ENCODE measurements at regions not wholly inside any gene's neighbourhood (a gene's known extent, or its start where the extent isn't known, plus 50 kb on each side); places are given as distances from the start of the nearest gene placed in this dataset.
A peak's percentile ranks its signal among the peaks of the same experiment; 100 is the strongest.

- Histone ChIP-seq H3K4me3 (no peak overlapping the region), H3K27ac (no peak overlapping the region), H3K36me3 (no peaks in the 10 kb centered on the region), H3K9ac (no peak overlapping the region), H3K9me3 (replicated peaks in 1 of 11) (peaks cover 0 to 26% (median 11%) of the 10 kb centered on the region in 11 experiments; a peak in 11 of 22 replicates), H3K27me3 (peaks cover 0 to 60% (median 52%) of the 10 kb centered on the region in 11 experiments; a peak in 17 of 22 replicates), H3K4me2 (no peak overlapping the region), H4K20me1 (no peaks in the 10 kb centered on the region), H3K4me1 (peaks cover 0 to 15% (median 10%) of the 10 kb centered on the region in 10 experiments; a peak in 15 of 20 replicates)
- no peak for TF ChIP-seq Cebpa-rat (IDR thresholded peaks at IDR 0.05)
Measured at GRCh38 chr2:222993920-222994650, 57.9 kb upstream of the KCNE4 start.

GRCh38 chr2:222998459-222998858 is 53.5 kb upstream of the KCNE4 start:
- TF ChIP-seq Cebpa-rat (IDR thresholded peaks at IDR 0.05) = no peak
- H3K4me1 ChIP-seq = no peaks in the 10 kb centered on the region
- no peaks in the 10 kb centered on the region for H4K20me1 ChIP-seq
- no peak overlapping the region for H3K27ac ChIP-seq
- H3K4me3 ChIP-seq = no peak overlapping the region
- peaks cover 0 to 20% (median 16%) of the 10 kb centered on the region in 11 experiments; a peak in 15 of 22 replicates for H3K27me3 ChIP-seq
- H3K9ac ChIP-seq = no peak overlapping the region
- no peak overlapping the region for H3K4me2 ChIP-seq
- 0 out of 22 replicates have a peak, but pooled peaks cover 0 to 5% (median 0%) of the 10 kb centered on the region in 11 experiments for H3K9me3 ChIP-seq (replicated peaks in 1 of 11)
- no peaks in the 10 kb centered on the region for H3K36me3 ChIP-seq

- H3K4me1 ChIP-seq = no peaks in the 10 kb centered on the region
- no peak overlapping the region for H3K4me2 ChIP-seq
- peaks cover 0 to 7% (median 0%) of the 10 kb centered on the region in 11 experiments; a peak in 3 of 22 replicates for H3K27me3 ChIP-seq
- no peaks in the 10 kb centered on the region for H3K36me3 ChIP-seq
- H3K9me3 ChIP-seq (replicated peaks in 1 of 11) = no peaks in the 10 kb centered on the region
- no peak overlapping the region for H3K4me3 ChIP-seq
- peak in 3 of 11 experiments; percentile 18 to 61 (median 48); a peak in 2 of 22 replicates for TF ChIP-seq Cebpa-rat (IDR thresholded peaks at IDR 0.05)
- no peak overlapping the region for H3K9ac ChIP-seq
- H3K27ac ChIP-seq = no peak overlapping the region
- H4K20me1 ChIP-seq = no peaks in the 10 kb centered on the region
Measured at GRCh38 chr2:223000872-223001796, 50.9 kb upstream of the KCNE4 start.

- no peak for TF ChIP-seq Cebpa-rat (IDR thresholded peaks at IDR 0.05)
- Histone ChIP-seq H3K27ac (no peak overlapping the region), H3K4me2 (no peak overlapping the region), H3K36me3 (no peaks in the 10 kb centered on the region), H4K20me1 (no peaks in the 10 kb centered on the region), H3K4me3 (no peak overlapping the region), H3K27me3 (peaks cover 0 to 7% (median 0%) of the 10 kb centered on the region in 11 experiments; a peak in 3 of 22 replicates), H3K4me1 (no peaks in the 10 kb centered on the region), H3K9me3 (replicated peaks in 1 of 11) (no peaks in the 10 kb centered on the region), H3K9ac (no peak overlapping the region)
Measured at GRCh38 chr2:223001797-223002175, 50.2 kb upstream of the KCNE4 start.
